Esophagus squamous epithelium (tissue), 5 donors: ENCODE measurements at regions not wholly inside any gene's neighbourhood (a gene's known extent, or its start where the extent isn't known, plus 50 kb on each side); places are given as distances from the start of the nearest gene placed in this dataset.
A peak's percentile ranks its signal among the peaks of the same experiment; 100 is the strongest.

ENCODE experiments used
- DNase-seq: peaks from one replicate; lab custom pipeline; 2025; lab: John Stamatoyannopoulos, UW
- H3K27ac ChIP-seq, 4 donors: fragments of 200-600 bp; sonication (generic); one replicate each; pipeline ENCODE4 v1.5.1; 2016 to 2019; ENCODE audit warnings: mild to moderate bottlenecking in 1 of 4
- H3K27me3 ChIP-seq, 4 donors: fragments of 200-600 bp; sonication (generic); 1 replicate in 3 of 4; 2 replicates in 1 of 4; pipeline versions ENCODE4 v1.5.1 to v1.6.0; 2017 to 2021; ENCODE audit warnings: antibody characterized with exemption in 1 of 4
- H3K36me3 ChIP-seq, 3 donors: fragments of 200-600 bp; sonication (generic); one replicate each; pipeline ENCODE4 v1.5.1; 2016 to 2019
- H3K4me1 ChIP-seq, 3 donors: fragments of 200-600 bp; sonication (generic); one replicate each; pipeline ENCODE4 v1.5.1; 2017 to 2019
- H3K4me3 ChIP-seq, 4 donors: fragments of 200-600 bp; sonication (generic); 1 replicate in 3 of 4; 2 replicates in 1 of 4; pipeline ENCODE4 v1.5.1; 2016 to 2019; ENCODE audit warnings: mild to moderate bottlenecking in 2 of 4, moderate library complexity in 1 of 4
- H3K9me3 ChIP-seq, 3 donors: fragments of 200-600 bp; sonication (generic); one replicate each; pipeline ENCODE4 v1.5.1; 2016 to 2019
- CTCF ChIP-seq, 6 experiments: fragments of 450-650 bp in 4 of 6; fragments of 200-600 bp in 2 of 6; sonication (generic) in 2 of 6; IDR thresholded peaks; one replicate each; pipeline ENCODE4 v1.5.1; 2016 to 2019; ENCODE audit warnings: antibody characterized with exemption in 6 of 6, mild to moderate bottlenecking in 4 of 6, moderate library complexity in 4 of 6
- POLR2A ChIP-seq, 4 donors: fragments of 450-650 bp; IDR thresholded peaks; one replicate each; pipeline ENCODE4 v1.6.1; 2017; ENCODE audit warnings: antibody characterized with exemption in 4 of 4, mild to moderate bottlenecking in 4 of 4, moderate library complexity in 3 of 4
- WGBS, 2 donors: methylation state at CpG; one replicate each; pipeline ENCODE4 v1.1.5; 2018; 5-methylcytosine and 5-hydroxymethylcytosine counted together
- intact Hi-C: fragments of 100-400 bp; cut with DNase I; formaldehyde crosslinking; loops from one replicate; pipeline ENCODE4 v1.15.0; 2022
- donor health status: DM: yes; HTN: yes; CAD: no.

DNA sequence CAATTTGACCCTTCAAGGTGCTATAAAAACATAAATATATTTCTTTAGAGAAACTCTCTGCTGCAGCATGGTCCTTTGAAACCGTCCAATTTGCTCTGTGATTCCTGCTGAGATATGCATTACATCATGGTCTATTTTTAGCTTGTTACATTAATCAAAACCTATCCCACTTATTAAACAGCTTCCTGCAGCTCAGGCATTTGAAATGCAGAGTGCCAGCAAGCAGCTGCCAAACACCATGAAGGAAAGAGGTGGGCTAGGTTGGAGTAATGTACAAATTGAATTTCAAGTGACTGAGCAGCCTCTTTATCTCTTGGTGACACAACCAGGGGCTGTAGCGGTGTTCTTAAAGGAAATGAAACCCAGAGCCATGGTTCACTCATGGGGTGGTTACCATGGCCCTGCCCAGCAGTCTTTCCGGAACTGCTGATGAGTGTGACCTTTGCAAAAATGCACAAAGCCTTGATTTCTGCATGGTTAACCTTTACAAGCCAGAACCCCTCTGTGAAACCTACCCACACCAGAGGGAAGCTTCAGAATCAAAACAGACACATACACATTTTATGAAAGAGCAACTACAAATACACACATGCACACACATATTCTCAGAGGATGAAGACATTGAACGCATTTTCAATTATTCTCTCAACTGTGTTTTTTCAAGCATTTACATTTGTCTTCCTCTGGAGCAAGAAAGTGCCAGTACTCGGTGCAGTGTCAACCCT is 155.8 kb upstream of the ZNF608 start:
- intact Hi-C loops = no loop called here
- TF ChIP-seq POLR2A (IDR thresholded peaks at IDR 0.05) (no peak), CTCF (IDR thresholded peaks at IDR 0.05) (no peak)
- Histone ChIP-seq H3K4me1 (peaks cover 0 to 28% (median 12%) of the 10 kb centered on the region in 3 donors), H3K27me3 (no peaks in the 10 kb centered on the region), H3K9me3 (no peaks in the 10 kb centered on the region), H3K27ac (no peak overlapping the region), H3K4me3 (no peak overlapping the region), H3K36me3 (no peaks in the 10 kb centered on the region)
- no peak for DNase-seq
- 21 to 34% methylated on average over 5 of the region's 5 CpGs for WGBS, 2 donors

GRCh38 chr5:124905256-124906130 is 159.1 kb upstream of the ZNF608 start:
- Histone ChIP-seq H3K9me3 (no peaks in the 10 kb centered on the region), H3K27ac (no peak overlapping the region), H3K4me3 (no peak overlapping the region), H3K4me1 (peaks cover 0 to 47% (median 21%) of the 10 kb centered on the region in 3 donors), H3K27me3 (no peaks in the 10 kb centered on the region), H3K36me3 (no peaks in the 10 kb centered on the region)
- DNase-seq = no peak
- intact Hi-C loops = no loop called here
- no peak for TF ChIP-seq CTCF (IDR thresholded peaks at IDR 0.05)
- no peak for TF ChIP-seq POLR2A (IDR thresholded peaks at IDR 0.05)
- 35 to 63% methylated on average over 2 of the region's 2 CpGs for WGBS, 2 donors

DNA sequence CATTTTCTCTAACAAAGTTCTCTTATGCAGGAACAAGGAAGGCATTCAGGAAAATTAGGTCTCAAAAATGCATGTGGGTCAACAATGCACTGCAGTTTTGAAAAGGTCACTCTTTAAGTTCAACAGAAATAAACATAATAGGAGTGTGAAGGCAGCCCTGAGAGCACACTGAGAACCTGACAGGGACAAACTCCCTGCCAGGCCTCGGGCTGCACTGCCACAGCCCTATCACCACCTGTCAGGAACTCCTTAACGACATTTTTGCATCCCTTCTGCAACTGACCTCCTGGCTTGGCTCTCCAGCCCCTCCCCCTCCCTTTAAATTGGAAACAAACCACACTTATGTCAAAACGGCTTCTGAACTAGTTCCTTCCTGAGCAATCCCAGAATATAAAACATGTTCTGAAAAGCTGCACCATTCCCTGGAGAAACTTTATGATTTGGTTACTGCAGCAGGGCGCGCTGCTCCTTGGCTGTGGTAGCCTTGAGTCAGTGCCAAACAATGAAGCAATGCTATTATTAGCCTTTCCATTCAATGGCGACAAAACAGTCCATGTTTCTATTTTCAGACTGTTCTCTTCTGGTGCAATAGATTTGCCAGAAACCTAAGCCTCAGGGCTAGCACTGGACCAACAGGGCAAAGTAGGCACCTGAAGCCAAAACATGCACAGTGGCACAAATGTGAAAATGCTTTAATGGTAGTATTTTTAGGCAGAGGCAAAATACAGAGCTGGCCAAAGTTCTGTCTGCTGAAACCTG is 160.1 kb upstream of the ZNF608 start:
- no peak overlapping the region for H3K4me3 ChIP-seq
- intact Hi-C loops = no loop called here
- peaks cover 0 to 47% (median 21%) of the 10 kb centered on the region in 3 donors for H3K4me1 ChIP-seq
- peak in 1 of 6 experiments; percentile 10 for TF ChIP-seq CTCF (IDR thresholded peaks at IDR 0.05)
- TF ChIP-seq POLR2A (IDR thresholded peaks at IDR 0.05) = no peak
- no peaks in the 10 kb centered on the region for H3K36me3 ChIP-seq
- no peaks in the 10 kb centered on the region for H3K27me3 ChIP-seq
- 2 to 6% methylated on average over 6 of the region's 6 CpGs for WGBS, 2 donors
- H3K9me3 ChIP-seq = no peaks in the 10 kb centered on the region
- no peak for DNase-seq
- H3K27ac ChIP-seq = peak overlapping the region in 3 of 4 donors; percentile 21 to 59 (median 54)

GRCh38 chr5:124907098-124907644 is 160.7 kb upstream of the ZNF608 start:
- Histone ChIP-seq H3K27me3 (no peaks in the 10 kb centered on the region), H3K9me3 (no peaks in the 10 kb centered on the region), H3K27ac (peak overlapping the region in 3 of 4 donors; percentile 21 to 59 (median 54)), H3K4me1 (peaks cover 0 to 40% (median 20%) of the 10 kb centered on the region in 3 donors), H3K36me3 (no peaks in the 10 kb centered on the region), H3K4me3 (no peak overlapping the region)
- TF ChIP-seq POLR2A (IDR thresholded peaks at IDR 0.05) (no peak), CTCF (IDR thresholded peaks at IDR 0.05) (no peak)
- intact Hi-C loops = no loop called here
- DNase-seq = no peak
- 75 to 85% methylated on average over 8 to 10 of the region's 12 CpGs for WGBS, 2 donors
